Neural cell (in vitro differentiated cells): ENCODE measurements at regions not wholly inside any gene's neighbourhood (a gene's known extent, or its start where the extent isn't known, plus 50 kb on each side); places are given as distances from the start of the nearest gene placed in this dataset.

Experiments used
- H2AFZ ChIP-seq: fragments of 200-600, 300-800 bp; sonication (generic), shearing (Covaris generic); 2 replicates; pipeline ENCODE4 v1.6.0; 2014; ENCODE audit warnings: low read depth, mild to moderate bottlenecking, antibody characterized with exemption, low read length, moderate library complexity
- H3F3A ChIP-seq: fragments of 200-600 bp; shearing (Covaris generic); 2 replicates; pipeline ENCODE4 v1.6.1; 2016; ENCODE audit warnings: mild to moderate bottlenecking, moderate library complexity, mixed read lengths, antibody characterized with exemption, low read length; ENCODE audit not compliant: insufficient read depth, poor library complexity, severe bottlenecking
- H3K27ac ChIP-seq: fragments of 200-600, 300-800 bp; sonication (generic), shearing (Covaris generic); 2 replicates; pipeline ENCODE4 v1.5.1; 2014; ENCODE audit warnings: mild to moderate bottlenecking, low read length, moderate library complexity
- H3K27me3 ChIP-seq: fragments of 300-800, 200-600 bp; sonication (generic), shearing (Covaris generic); 2 replicates; pipeline ENCODE4 v1.6.0; 2014; ENCODE audit warnings: mild to moderate bottlenecking, low read depth, low read length, moderate library complexity; ENCODE audit not compliant: insufficient read depth
- H3K36me3 ChIP-seq: fragments of 300-800, 200-600 bp; sonication (generic), shearing (Covaris generic); 2 replicates; pipeline ENCODE4 v1.5.1; 2014; ENCODE audit warnings: mild to moderate bottlenecking, antibody characterized with exemption, low read length, moderate library complexity; ENCODE audit not compliant: insufficient read depth
- H3K4me2 ChIP-seq: fragments of 300-800, 200-600 bp; sonication (generic), shearing (Covaris generic); 2 replicates; pipeline ENCODE4 v1.6.0; 2014; ENCODE audit warnings: mild to moderate bottlenecking, low read length
- H3K4me3 ChIP-seq: fragments of 300-800, 200-600 bp; sonication (generic), shearing (Covaris generic); 2 replicates; pipeline ENCODE4 v1.5.1; 2014; ENCODE audit warnings: mild to moderate bottlenecking, low read length, moderate library complexity
- H3K79me2 ChIP-seq: fragments of 200-600 bp; shearing (Covaris generic); replicated peaks from 2 replicates; pipeline ENCODE4 v1.6.0; 2014; ENCODE audit warnings: mild to moderate bottlenecking, low read length, moderate library complexity; ENCODE audit not compliant: insufficient read depth
- H3K9ac ChIP-seq: fragments of 300-800, 200-600 bp; sonication (generic), shearing (Covaris generic); 2 replicates; pipeline ENCODE4 v1.6.1; 2016; ENCODE audit warnings: mild to moderate bottlenecking, low read length, mixed read lengths
- H3K9me2 ChIP-seq: fragments of 200-600 bp; shearing (Covaris generic); 2 replicates; pipeline ENCODE4 v1.6.1; 2016; ENCODE audit warnings: mild to moderate bottlenecking, low read length, mixed read lengths; ENCODE audit not compliant: insufficient read depth
- H3K9me3 ChIP-seq: fragments of 200-600, 300-800 bp; sonication (generic), shearing (Covaris generic); 2 replicates; pipeline ENCODE4 v1.6.1; 2016; ENCODE audit warnings: mild to moderate bottlenecking, mixed run types, low read length, moderate library complexity, mixed read lengths
- H4K20me1 ChIP-seq: fragments of 200-600 bp; shearing (Covaris generic); 2 replicates; pipeline ENCODE4 v1.6.1; 2016; ENCODE audit warnings: mild to moderate bottlenecking, mixed run types; ENCODE audit not compliant: insufficient read depth
- CTCF ChIP-seq: fragments of 450-650 bp; IDR thresholded peaks from 2 replicates; pipeline ENCODE4 v1.5.1; 2014; ENCODE audit warnings: antibody characterized with exemption, mild to moderate bottlenecking, moderate library complexity; ENCODE audit not compliant: poor library complexity, severe bottlenecking
- EP300 ChIP-seq: fragments of 450-650 bp; conservative IDR thresholded peaks from 2 replicates; pipeline ENCODE4 v1.6.1; 2014; ENCODE audit warnings: antibody characterized with exemption, mild to moderate bottlenecking, moderate library complexity; ENCODE audit not compliant: poor library complexity, severe bottlenecking
- EZH2 ChIP-seq: fragments of 200-600, 300-800 bp; shearing (Covaris generic), sonication (generic); IDR thresholded peaks from 2 replicates; pipeline ENCODE4 v1.6.1; 2014; ENCODE audit warnings: antibody characterized with exemption, low read length, borderline replicate concordance, mild to moderate bottlenecking; ENCODE audit not compliant: insufficient read depth, poor library complexity, severe bottlenecking
- MXI1 ChIP-seq: fragments of 450-650 bp; conservative IDR thresholded peaks from 2 replicates; pipeline ENCODE4 v1.6.1; 2014; ENCODE audit warnings: antibody characterized with exemption, mild to moderate bottlenecking; ENCODE audit not compliant: poor library complexity, severe bottlenecking
- POLR2AphosphoS5 ChIP-seq: IDR thresholded peaks from 2 replicates; pipeline ENCODE4 v1.6.1; 2012
- RAD21 ChIP-seq: fragments of 450-650 bp; conservative IDR thresholded peaks from 2 replicates; pipeline ENCODE4 v1.6.1; 2014; ENCODE audit warnings: antibody characterized with exemption, mild to moderate bottlenecking, moderate library complexity
- REST ChIP-seq: IDR thresholded peaks from 2 replicates; pipeline ENCODE4 v1.6.1; 2012; ENCODE audit warnings: borderline replicate concordance
- SMC3 ChIP-seq: fragments of 450-650 bp; conservative IDR thresholded peaks from 2 replicates; pipeline ENCODE4 v1.6.1; 2014; ENCODE audit warnings: antibody characterized with exemption, mild to moderate bottlenecking, moderate library complexity; ENCODE audit not compliant: poor library complexity
- TAF1 ChIP-seq: IDR thresholded peaks from 2 replicates; pipeline ENCODE4 v1.6.1; 2012; ENCODE audit warnings: low read depth

DNA sequence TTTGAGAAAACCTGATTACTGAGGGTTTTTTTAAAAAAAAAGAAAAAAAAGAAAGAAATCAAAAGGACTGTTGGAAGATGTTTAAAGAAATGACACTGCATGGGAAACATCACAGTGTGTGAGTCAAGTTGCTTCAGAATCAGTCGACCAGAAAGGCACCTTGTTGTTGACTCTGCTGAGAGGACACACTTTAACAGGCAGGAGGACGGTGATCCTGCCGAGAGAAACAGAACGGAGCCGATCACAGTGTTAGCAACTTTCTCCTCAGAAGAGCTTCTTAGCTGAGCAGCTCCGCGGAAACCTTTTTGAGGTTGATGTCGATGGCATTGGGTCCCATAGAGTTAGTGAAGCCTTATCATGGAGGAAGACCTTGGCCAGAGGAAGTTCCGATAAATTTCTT lies 538.7 kb downstream of the RBFOX1 start:
- no peaks in the 10 kb centered on the region for H3K36me3 ChIP-seq
- no peaks in the 10 kb centered on the region for H3F3A ChIP-seq
- no peaks in the 10 kb centered on the region for H3K27me3 ChIP-seq
- no peaks in the 10 kb centered on the region for H4K20me1 ChIP-seq
- H3K9me2 ChIP-seq = no peaks in the 10 kb centered on the region
- no peak overlapping the region for H3K4me2 ChIP-seq
- no peaks in the 10 kb centered on the region for H3K79me2 ChIP-seq
- no peak overlapping the region for H3K9ac ChIP-seq
- no peak overlapping the region for H3K4me3 ChIP-seq
- no peaks in the 10 kb centered on the region for H3K9me3 ChIP-seq
- TF ChIP-seq EZH2 (no peak), MXI1 (no peak), REST (no peak), POLR2AphosphoS5 (no peak)
- H2AFZ ChIP-seq = no peak overlapping the region
- H3K27ac ChIP-seq = no peak overlapping the region

GRCh38 chr16:7867831-7868230 lies 535.2 kb downstream of the RBFOX1 start:
- Histone ChIP-seq H3K27me3 (no peaks in the 10 kb centered on the region), H3K27ac (no peak overlapping the region), H3K4me2 (no peak overlapping the region), H3K4me3 (no peak overlapping the region), H3K9me2 (no peaks in the 10 kb centered on the region), H3F3A (no peaks in the 10 kb centered on the region), H3K79me2 (no peaks in the 10 kb centered on the region), H4K20me1 (no peaks in the 10 kb centered on the region), H3K9ac (no peak overlapping the region), H3K36me3 (no peaks in the 10 kb centered on the region), H2AFZ (no peak overlapping the region), H3K9me3 (no peaks in the 10 kb centered on the region)
- TF ChIP-seq TAF1 (no peak), POLR2AphosphoS5 (no peak), RAD21 (no peak), EP300 (no peak), SMC3 (no peak), CTCF (no peak), EZH2 (no peak), REST (no peak), MXI1 (no peak)
